Vagina (tissue), 2 donors: ENCODE measurements at regions not wholly inside any gene's neighbourhood (a gene's known extent, or its start where the extent isn't known, plus 50 kb on each side); places are given as distances from the start of the nearest gene placed in this dataset.

ENCODE experiments used
- POLR2A ChIP-seq, 2 donors: fragments of 450-650 bp; IDR thresholded peaks; one replicate each; pipeline ENCODE4 v1.6.1; 2017; ENCODE audit warnings: antibody characterized with exemption in 2 of 2, mild to moderate bottlenecking in 2 of 2, moderate library complexity in 2 of 2
- TF ChIP-seq, protein P1 (sequence below), 3 experiments: fragments of 450-650 bp in 2 of 3; fragments of 200-600 bp in 1 of 3; sonication (generic) in 1 of 3; IDR thresholded peaks; one replicate each; pipeline ENCODE4 v1.5.1; 2017 to 2019; ENCODE audit warnings: antibody characterized with exemption in 3 of 3, mild to moderate bottlenecking in 2 of 3, moderate library complexity in 2 of 3

DNA sequence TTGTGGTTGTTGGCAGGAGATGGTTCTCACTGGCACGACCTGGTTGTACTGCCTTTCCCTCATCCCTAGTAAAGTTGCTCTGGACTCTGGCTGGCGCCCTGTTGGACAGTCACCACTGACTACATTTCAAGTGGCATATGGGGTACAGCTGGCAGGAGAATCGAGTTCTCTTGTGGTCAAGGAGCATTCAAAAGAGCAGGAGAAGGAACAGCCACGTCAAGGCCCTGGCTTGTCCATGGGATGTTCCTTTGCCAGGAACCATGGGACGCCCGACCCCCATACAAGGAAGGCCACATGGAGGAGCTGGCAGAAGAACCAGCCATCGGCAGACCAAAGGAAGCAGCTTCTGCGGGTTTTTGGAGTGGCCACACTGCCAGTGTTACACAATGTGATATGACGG, 87.0 kb upstream of the SLC25A13 start:
- TF ChIP-seq, protein P1, sequence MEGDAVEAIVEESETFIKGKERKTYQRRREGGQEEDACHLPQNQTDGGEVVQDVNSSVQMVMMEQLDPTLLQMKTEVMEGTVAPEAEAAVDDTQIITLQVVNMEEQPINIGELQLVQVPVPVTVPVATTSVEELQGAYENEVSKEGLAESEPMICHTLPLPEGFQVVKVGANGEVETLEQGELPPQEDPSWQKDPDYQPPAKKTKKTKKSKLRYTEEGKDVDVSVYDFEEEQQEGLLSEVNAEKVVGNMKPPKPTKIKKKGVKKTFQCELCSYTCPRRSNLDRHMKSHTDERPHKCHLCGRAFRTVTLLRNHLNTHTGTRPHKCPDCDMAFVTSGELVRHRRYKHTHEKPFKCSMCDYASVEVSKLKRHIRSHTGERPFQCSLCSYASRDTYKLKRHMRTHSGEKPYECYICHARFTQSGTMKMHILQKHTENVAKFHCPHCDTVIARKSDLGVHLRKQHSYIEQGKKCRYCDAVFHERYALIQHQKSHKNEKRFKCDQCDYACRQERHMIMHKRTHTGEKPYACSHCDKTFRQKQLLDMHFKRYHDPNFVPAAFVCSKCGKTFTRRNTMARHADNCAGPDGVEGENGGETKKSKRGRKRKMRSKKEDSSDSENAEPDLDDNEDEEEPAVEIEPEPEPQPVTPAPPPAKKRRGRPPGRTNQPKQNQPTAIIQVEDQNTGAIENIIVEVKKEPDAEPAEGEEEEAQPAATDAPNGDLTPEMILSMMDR (IDR thresholded peaks at IDR 0.05), result no peak
- no peak for TF ChIP-seq POLR2A (IDR thresholded peaks at IDR 0.05)
